HT1080 (cell line): ENCODE measurements at regions not wholly inside any gene's neighbourhood (a gene's known extent, or its start where the extent isn't known, plus 50 kb on each side); places are given as distances from the start of the nearest gene placed in this dataset.
"Not testable (repeated sequence)": the region's sequence is repeated elsewhere in the genome, so short reads cannot be mapped to it uniquely, and the experiment has no call there.

Source experiments
- DNase-seq: peaks from one replicate; pipeline ENCODE4 v3.0.0-alpha.2; 2015; ENCODE audit warnings: low read depth

GRCh38 chr11:81218440-81218839 lies 1515.2 kb downstream of the FAM181B start:
- no peak for DNase-seq

- DNase-seq: no peak
Measured at GRCh38 chr11:81211050-81211449, 1522.6 kb downstream of the FAM181B start.

GRCh38 chr11:81207421-81208054 lies 1526.1 kb downstream of the FAM181B start:
- DNase-seq: no peak

- DNase-seq: peak; percentile 69
Measured at GRCh38 chr11:81203876-81204275, 1529.8 kb downstream of the FAM181B start.

- peak; percentile 54 for DNase-seq
Measured at GRCh38 chr11:81197396-81197795, 1536.3 kb downstream of the FAM181B start.

GRCh38 chr11:81192516-81192915 lies 1541.1 kb downstream of the FAM181B start:
- no peak for DNase-seq

GRCh38 chr11:81190546-81190945 lies 1543.1 kb downstream of the FAM181B start:
- DNase-seq: no peak

- not testable (repeated sequence) for DNase-seq
Measured at GRCh38 chr11:81187033-81187432, 1546.6 kb downstream of the FAM181B start.

- DNase-seq: no peak
Measured at GRCh38 chr11:81174646-81175330, 1558.9 kb downstream of the FAM181B start.

GRCh38 chr11:81165164-81165563 lies 1568.5 kb downstream of the FAM181B start:
- DNase-seq: no peak

GRCh38 chr11:81159900-81160299 lies 1573.8 kb downstream of the FAM181B start:
- DNase-seq: no peak

GRCh38 chr11:81135570-81135969 lies 1598.1 kb downstream of the FAM181B start:
- no peak for DNase-seq

GRCh38 chr11:81129618-81130017 lies 1604.0 kb downstream of the FAM181B start:
- DNase-seq: no peak

- peak; percentile 17 for DNase-seq
Measured at GRCh38 chr11:81112718-81113117, 1620.9 kb downstream of the FAM181B start.

GRCh38 chr11:81104051-81104450 lies 1629.6 kb downstream of the FAM181B start:
- DNase-seq: no peak

- DNase-seq: no peak
Measured at GRCh38 chr11:81098471-81098870, 1635.2 kb downstream of the FAM181B start.

- DNase-seq: no peak
Measured at GRCh38 chr11:81092522-81092921, 1641.1 kb downstream of the FAM181B start.

- DNase-seq: no peak
Measured at GRCh38 chr11:81089242-81089641, 1644.4 kb downstream of the FAM181B start.

- no peak for DNase-seq
Measured at GRCh38 chr11:81080476-81080875, 1639.6 kb upstream of the TENM4 start.

GRCh38 chr11:81072273-81072672 lies 1631.4 kb upstream of the TENM4 start:
- DNase-seq: no peak

GRCh38 chr11:81071606-81072005 lies 1630.8 kb upstream of the TENM4 start:
- no peak for DNase-seq

- no peak for DNase-seq
Measured at GRCh38 chr11:81070948-81071347, 1630.1 kb upstream of the TENM4 start.

GRCh38 chr11:81059356-81059755 lies 1618.5 kb upstream of the TENM4 start:
- DNase-seq: no peak
